GM10266 (cell line): ENCODE measurements at regions not wholly inside any gene's neighbourhood (a gene's known extent, or its start where the extent isn't known, plus 50 kb on each side); places are given as distances from the start of the nearest gene placed in this dataset.

Experiments
- DNase-seq: peaks from one replicate; pipeline ENCODE4 v3.0.0; 2012; ENCODE audit errors: extremely low spot score
- CTCF ChIP-seq: IDR thresholded peaks from 2 replicates; pipeline ENCODE4 v1.5.1; 2012; ENCODE audit warnings: mild to moderate bottlenecking, low read depth; ENCODE audit not compliant: control insufficient read depth, insufficient read depth; ENCODE audit errors: missing control alignments

- no peak for DNase-seq
- TF ChIP-seq CTCF: no peak
Observed at GRCh38 chr15:61517776-61518175, 288.7 kb upstream of the RORA start.

- TF ChIP-seq CTCF: no peak
- DNase-seq: no peak
Observed at GRCh38 chr15:61517335-61517734, 288.2 kb upstream of the RORA start.

- DNase-seq: no peak
- no peak for TF ChIP-seq CTCF
Observed at GRCh38 chr15:61511756-61512155, 282.7 kb upstream of the RORA start.

GRCh38 chr15:61511089-61511488, 282.0 kb upstream of the RORA start:
- DNase-seq: no peak
- TF ChIP-seq CTCF: no peak

- DNase-seq: no peak
- no peak for TF ChIP-seq CTCF
Observed at GRCh38 chr15:61509327-61509840, 280.3 kb upstream of the RORA start.

- no peak for DNase-seq
- no peak for TF ChIP-seq CTCF
Observed at GRCh38 chr15:61503383-61503969, 274.4 kb upstream of the RORA start.

GRCh38 chr15:61501815-61502389, 272.8 kb upstream of the RORA start:
- no peak for TF ChIP-seq CTCF
- DNase-seq: no peak
